GM12878 (cell line): ENCODE measurements at regions not wholly inside any gene's neighbourhood (a gene's known extent, or its start where the extent isn't known, plus 50 kb on each side); places are given as distances from the start of the nearest gene placed in this dataset.

ENCODE experiments used
- ATAC-seq: fragments of 200-7000 bp; cut with Tn5 transposase; 3 replicates; pipeline ENCODE4 v1.9.1; 2020; ENCODE audit warnings: mild to moderate bottlenecking, moderate library complexity
- BruUV-seq: library from RNA; stranded (reverse); fragments of 400-500 nt; replicated peaks from 2 replicates; lab custom pipeline; 2021; lab: Mats Ljungman, UMichigan
- CTCF ChIA-PET: fragments of 300-600 bp; sonication (Branson Sonifier 250); formaldehyde crosslinking; extraction: SDS; loops from one replicate; lab custom pipeline; 2021; ENCODE audit warnings: inconsistent platforms; lab: Yijun Ruan, JAX
- POLR2A ChIA-PET: fragments of 350-600 bp; formaldehyde crosslinking; extraction: SDS; loops from one replicate; lab custom pipeline; 2021; ENCODE audit warnings: inconsistent platforms; lab: Charles Lee
- RAD21 ChIA-PET: fragments of 300-600 bp; sonication (Branson Sonifier 250); formaldehyde crosslinking; loops from one replicate; lab custom pipeline; 2023; ENCODE audit warnings: antibody characterized with exemption; ENCODE audit not compliant: unreplicated experiment; lab: Charles Lee
- SMC1A ChIA-PET: fragments of 300-600 bp; sonication (Branson Sonifier 250); formaldehyde crosslinking; loops from one replicate; lab custom pipeline; 2023; ENCODE audit not compliant: unreplicated experiment, uncharacterized antibody; lab: Charles Lee
- DNase-seq: peaks from one replicate; pipeline ENCODE4 v3.0.0-alpha.2; 2011; ENCODE audit warnings: low read depth, low spot score
- FAIRE-seq: peaks from 3 replicates; lab custom pipeline; 2011; peaks lifted over from hg19 to GRCh38; lab: Jason Lieb, UNC
- H2AFZ ChIP-seq: 2 replicates; pipeline ENCODE4 v1.6.0; 2011; ENCODE audit warnings: low read depth, low read length, control low read depth; ENCODE audit not compliant: control insufficient read depth
- H3K27ac ChIP-seq: 2 replicates; pipeline ENCODE4 v1.5.1; 2011; ENCODE audit warnings: control low read depth; ENCODE audit not compliant: control insufficient read depth, insufficient read depth
- H3K27me3 ChIP-seq, 2 experiments: replicated peaks in 1 of 2; 2 replicates each; pipeline versions ENCODE4 v1.6.0 to v1.6.1; 2011; ENCODE audit warnings: low read length in 1 of 2; ENCODE audit not compliant: control insufficient read depth in 2 of 2, insufficient read depth in 2 of 2
- H3K36me3 ChIP-seq, 2 experiments: 2 replicates each; pipeline ENCODE4 v1.5.1; 2011; ENCODE audit warnings: low read length in 1 of 2; ENCODE audit not compliant: control insufficient read depth in 2 of 2, insufficient read depth in 2 of 2
- H3K4me1 ChIP-seq: 2 replicates; pipeline ENCODE4 v1.6.1; 2011; ENCODE audit warnings: mild to moderate bottlenecking, low read length, moderate library complexity, mixed read lengths; ENCODE audit not compliant: control insufficient read depth, insufficient read depth
- H3K4me2 ChIP-seq: 2 replicates; pipeline ENCODE4 v1.6.0; 2011; ENCODE audit warnings: control low read depth; ENCODE audit not compliant: control insufficient read depth, insufficient read depth
- H3K4me3 ChIP-seq: fragments of 200-600 bp; sonication (generic); 2 replicates; pipeline ENCODE4 v1.5.1; 2016
- H3K79me2 ChIP-seq: 2 replicates; pipeline ENCODE4 v1.6.0; 2011; ENCODE audit warnings: low read length; ENCODE audit not compliant: control insufficient read depth, insufficient read depth
- H3K9ac ChIP-seq: 2 replicates; pipeline ENCODE4 v1.8.0; 2011; ENCODE audit warnings: low read length, control low read depth, mixed read lengths; ENCODE audit not compliant: control insufficient read depth, insufficient read depth
- H3K9me3 ChIP-seq: replicated peaks from 3 replicates; pipeline ENCODE4 v1.5.1; 2011; ENCODE audit warnings: mild to moderate bottlenecking, low read length; ENCODE audit not compliant: control insufficient read depth, insufficient read depth
- H4K20me1 ChIP-seq: 2 replicates; pipeline ENCODE4 v1.6.0; 2011; ENCODE audit not compliant: control insufficient read depth, insufficient read depth
- BCL11A ChIP-seq: IDR thresholded peaks from 2 replicates; pipeline ENCODE4 v1.6.1; 2011; ENCODE audit warnings: low read depth, low read length
- KLF5 ChIP-seq: fragments of 450-650 bp; IDR thresholded peaks from 2 replicates; pipeline ENCODE4 v1.6.1; 2014; ENCODE audit warnings: mild to moderate bottlenecking; ENCODE audit not compliant: partially characterized antibody
- LARP7 ChIP-seq: fragments of 450-650 bp; IDR thresholded peaks from 2 replicates; pipeline ENCODE4 v1.6.1; 2017; ENCODE audit warnings: mild to moderate bottlenecking
- NFIC ChIP-seq: IDR thresholded peaks from 2 replicates; pipeline ENCODE4 v1.6.1; 2012; ENCODE audit warnings: low read depth, mild to moderate bottlenecking, inconsistent platforms, low read length, moderate library complexity
- RAD21 ChIP-seq: IDR thresholded peaks from 2 replicates; pipeline ENCODE4 v1.6.1; 2011; ENCODE audit warnings: mild to moderate bottlenecking, low read depth, low read length, moderate library complexity; ENCODE audit not compliant: insufficient read depth
- SP1 ChIP-seq: IDR thresholded peaks from one replicate; pipeline ENCODE4 v1.6.1; 2011; ENCODE audit warnings: low read depth, low read length
- TARDBP ChIP-seq: IDR thresholded peaks from 2 replicates; pipeline ENCODE4 v1.6.1; 2016; ENCODE audit warnings: borderline replicate concordance
- ZNF207 ChIP-seq: fragments of 450-650 bp; IDR thresholded peaks from 2 replicates; pipeline ENCODE4 v1.6.1; 2014; ENCODE audit warnings: antibody characterized with exemption, mild to moderate bottlenecking, borderline replicate concordance
- ZNF384 ChIP-seq: IDR thresholded peaks from 2 replicates; pipeline ENCODE4 v1.6.1; 2012; ENCODE audit warnings: low read depth, mild to moderate bottlenecking, low read length, improper control_type of control experiment, borderline replicate concordance
- WGBS: methylation state at CpG from one replicate; pipeline ENCODE4 v1.1.6; 2016; ENCODE audit warnings: low lambda C conversion rate; ENCODE audit not compliant: insufficient replicate concordance, insufficient coverage; ENCODE audit errors: missing lambda C conversion rate; 5-methylcytosine and 5-hydroxymethylcytosine counted together
- in situ Hi-C: fragments of 300-500 bp; cut with MboI; formaldehyde crosslinking; loops from 9 replicates; pipeline ENCODE4 v1.14.3; 2018; ENCODE audit warnings: mixed read lengths
- intact Hi-C: fragments of 100-400 bp; cut with micrococcal nuclease; formaldehyde crosslinking; loops from one replicate; pipeline ENCODE4 v1.14.2; 2022; ENCODE audit not compliant: unreplicated experiment
- TF ChIP-seq, protein P1 (sequence below): IDR thresholded peaks from 2 replicates; pipeline ENCODE4 v1.6.1; 2011; ENCODE audit warnings: borderline replicate concordance, low read depth, mild to moderate bottlenecking, moderate library complexity, mixed read lengths, low read length; ENCODE audit not compliant: insufficient read depth; ENCODE audit errors: extremely low read length
- TF ChIP-seq, protein P2 (sequence below): IDR thresholded peaks from 2 replicates; pipeline ENCODE4 v1.6.1; 2012; ENCODE audit warnings: low read depth, low read length, improper control_type of control experiment

DNA sequence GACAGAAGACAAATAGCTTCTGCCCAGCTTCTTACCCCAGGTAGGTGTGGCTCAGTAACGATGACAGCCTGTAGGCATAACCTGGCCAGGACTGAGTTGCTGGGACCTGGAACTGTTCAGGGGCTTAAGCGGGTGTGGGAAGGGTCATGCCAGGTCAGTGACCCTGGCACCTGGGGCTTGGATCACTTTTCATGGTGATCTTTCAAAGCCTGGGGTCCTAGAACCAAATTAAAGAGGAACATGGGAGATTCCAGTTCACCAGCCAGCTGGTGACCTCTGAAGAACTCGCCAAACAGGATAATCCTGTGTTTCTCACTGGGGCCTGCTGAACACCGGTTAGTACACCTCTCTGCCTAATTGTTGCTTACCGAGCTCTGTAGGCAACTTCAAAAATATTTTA, 102.6 kb upstream of the LMNTD1 start:
- 40% methylated on average over 5 of the region's 5 CpGs for WGBS
- RAD21 ChIA-PET, result no interaction called here
- no peak overlapping the region for H3K4me2 ChIP-seq
- no peaks in the 10 kb centered on the region for H3K36me3 ChIP-seq
- H3K27ac ChIP-seq, result no peak overlapping the region
- no peak overlapping the region for H2AFZ ChIP-seq
- H4K20me1 ChIP-seq, result no peaks in the 10 kb centered on the region
- no peak for ATAC-seq
- in situ Hi-C loops, result no loop called here
- H3K4me3 ChIP-seq, result no peak overlapping the region
- TF ChIP-seq BCL11A (no peak), ZNF384 (no peak), RAD21 (no peak), SP1 (no peak), KLF5 (no peak), NFIC (no peak), ZNF207 (no peak), TARDBP (no peak), LARP7 (no peak)
- TF ChIP-seq, protein P1, sequence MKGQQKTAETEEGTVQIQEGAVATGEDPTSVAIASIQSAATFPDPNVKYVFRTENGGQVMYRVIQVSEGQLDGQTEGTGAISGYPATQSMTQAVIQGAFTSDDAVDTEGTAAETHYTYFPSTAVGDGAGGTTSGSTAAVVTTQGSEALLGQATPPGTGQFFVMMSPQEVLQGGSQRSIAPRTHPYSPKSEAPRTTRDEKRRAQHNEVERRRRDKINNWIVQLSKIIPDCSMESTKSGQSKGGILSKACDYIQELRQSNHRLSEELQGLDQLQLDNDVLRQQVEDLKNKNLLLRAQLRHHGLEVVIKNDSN, result no peak
- TF ChIP-seq, protein P2, sequence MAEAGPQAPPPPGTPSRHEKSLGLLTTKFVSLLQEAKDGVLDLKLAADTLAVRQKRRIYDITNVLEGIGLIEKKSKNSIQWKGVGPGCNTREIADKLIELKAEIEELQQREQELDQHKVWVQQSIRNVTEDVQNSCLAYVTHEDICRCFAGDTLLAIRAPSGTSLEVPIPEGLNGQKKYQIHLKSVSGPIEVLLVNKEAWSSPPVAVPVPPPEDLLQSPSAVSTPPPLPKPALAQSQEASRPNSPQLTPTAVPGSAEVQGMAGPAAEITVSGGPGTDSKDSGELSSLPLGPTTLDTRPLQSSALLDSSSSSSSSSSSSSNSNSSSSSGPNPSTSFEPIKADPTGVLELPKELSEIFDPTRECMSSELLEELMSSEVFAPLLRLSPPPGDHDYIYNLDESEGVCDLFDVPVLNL, result no peak
- TF ChIP-seq, all 136 proteins: peak for 0
- ChIA-PET POLR2A (no interaction called here), CTCF (no interaction called here), SMC1A (no interaction called here)
- DNase-seq (no peak), FAIRE-seq (no peak)
- intact Hi-C loops, result no loop called here
- no TSS peak for BruUV-seq
- Histone ChIP-seq H3K27me3 (peaks cover 0 to 3% of the 10 kb centered on the region in 2 experiments; a peak in 1 of 4 replicates), H3K9me3 (no peaks in the 10 kb centered on the region), H3K4me1 (no peaks in the 10 kb centered on the region), H3K79me2 (no peaks in the 10 kb centered on the region), H3K9ac (no peak overlapping the region)
